Caco-2 (cell line): ENCODE measurements at regions not wholly inside any gene's neighbourhood (a gene's known extent, or its start where the extent isn't known, plus 50 kb on each side); places are given as distances from the start of the nearest gene placed in this dataset.

Source experiments
- BruUV-seq: library from RNA; stranded (reverse); fragments of 400-500 nt; replicated peaks from 2 replicates; lab custom pipeline; 2021; lab: Mats Ljungman, UMichigan
- CTCF ChIA-PET: fragments of 300-600 bp; sonication (Branson Sonifier 250); formaldehyde crosslinking; loops from one replicate; lab custom pipeline; 2022; ENCODE audit warnings: antibody characterized with exemption; lab: Charles Lee
- POLR2A ChIA-PET: fragments of 300-600 bp; sonication (Branson Sonifier 250); formaldehyde crosslinking; loops from one replicate; lab custom pipeline; 2022; ENCODE audit warnings: antibody characterized with exemption; lab: Charles Lee
- DNase-seq, 2 experiments: peaks; one replicate each; pipeline versions ENCODE4 v3.0.0 to v3.0.0-alpha.2; 2020 to 2022
- H3K27me3 ChIP-seq: replicated peaks from 2 replicates; pipeline ENCODE4 v1.6.0; 2011; ENCODE audit warnings: low read length; ENCODE audit not compliant: control insufficient read depth, insufficient read depth
- H3K36me3 ChIP-seq: 2 replicates; pipeline ENCODE4 v1.5.1; 2011; ENCODE audit warnings: low read length; ENCODE audit not compliant: control insufficient read depth, insufficient read depth
- H3K4me1 ChIP-seq: fragments of 250-450 bp; sonication (Bioruptor Pico); 2 replicates; pipeline ENCODE4 v1.5.1; 2020; ENCODE audit warnings: mild to moderate bottlenecking
- H3K4me3 ChIP-seq: 2 replicates; pipeline ENCODE4 v1.5.1; 2011; ENCODE audit warnings: low read depth, mild to moderate bottlenecking, control low read depth, low read length
- H3K9me3 ChIP-seq: fragments of 250-450 bp; sonication (Bioruptor Pico); 2 replicates; pipeline ENCODE4 v1.5.1; 2020; ENCODE audit warnings: mild to moderate bottlenecking, moderate library complexity
- H3K27ac Mint-ChIP-seq: one replicate; pipeline ENCODE4 v1.8.0; 2022; ENCODE audit warnings: mixed read lengths; ENCODE audit not compliant: unreplicated experiment
- H3K27me3 Mint-ChIP-seq: one replicate; pipeline ENCODE4 v1.8.0; 2022; ENCODE audit warnings: mixed read lengths; ENCODE audit not compliant: insufficient read depth, unreplicated experiment
- H3K36me3 Mint-ChIP-seq: one replicate; pipeline ENCODE4 v1.8.0; 2022; ENCODE audit warnings: mild to moderate bottlenecking, mixed read lengths; ENCODE audit not compliant: insufficient read depth, unreplicated experiment
- H3K4me1 Mint-ChIP-seq: one replicate; pipeline ENCODE4 v1.8.0; 2022; ENCODE audit warnings: low read depth, mixed read lengths; ENCODE audit not compliant: unreplicated experiment
- H3K4me3 Mint-ChIP-seq: one replicate; pipeline ENCODE4 v1.8.0; 2022; ENCODE audit warnings: mild to moderate bottlenecking, moderate library complexity, mixed read lengths; ENCODE audit not compliant: unreplicated experiment
- H3K9me3 Mint-ChIP-seq: one replicate; pipeline ENCODE4 v1.8.0; 2022; ENCODE audit warnings: mixed read lengths; ENCODE audit not compliant: unreplicated experiment
- intact Hi-C: fragments of 100-400 bp; cut with micrococcal nuclease; formaldehyde crosslinking; loops from one replicate; pipeline ENCODE4 v1.10.0; 2022; ENCODE audit not compliant: unreplicated experiment
- TF ChIP-seq, protein P1 (sequence below), 2 experiments: fragments of 200-600 bp in 1 of 2; IDR thresholded peaks; 1 replicate in 1 of 2; 2 replicates in 1 of 2; pipeline versions ENCODE4 v1.5.1 to v1.8.0; 2011 to 2022; ENCODE audit warnings: antibody characterized with exemption in 1 of 2, control low read depth in 1 of 2, inconsistent platforms in 1 of 2, low read depth in 1 of 2, low read length in 1 of 2, mild to moderate bottlenecking in 1 of 2, moderate library complexity in 1 of 2; ENCODE audit not compliant: insufficient read depth in 1 of 2, severe bottlenecking in 1 of 2, unreplicated experiment in 1 of 2

DNA sequence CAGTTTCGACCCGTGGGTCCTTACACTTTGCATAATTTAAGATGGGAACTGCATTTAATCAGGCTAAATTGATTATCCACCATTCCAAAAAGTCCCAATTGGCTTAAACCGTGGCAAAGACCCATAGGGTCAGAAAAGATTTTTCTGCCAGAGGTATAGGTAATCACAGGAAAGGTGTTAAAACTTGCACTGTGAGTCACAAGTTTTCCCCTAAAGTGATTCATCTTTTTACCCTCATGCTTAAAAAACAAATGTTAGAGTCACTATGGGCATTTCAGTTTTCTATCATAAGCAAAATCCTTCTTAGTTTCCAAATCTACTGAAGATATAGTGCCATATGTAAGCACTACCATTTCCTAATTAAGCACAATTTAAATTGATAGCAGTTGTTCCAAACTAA lies 1079.8 kb downstream of the ADGRL2 start:
- H3K4me3 ChIP-seq = no peak overlapping the region
- Mint-ChIP-seq H3K36me3 (no peaks in the 10 kb centered on the region), H3K9me3 (no peaks in the 10 kb centered on the region), H3K4me1 (no peaks in the 10 kb centered on the region), H3K27ac (no peak overlapping the region), H3K27me3 (no peaks in the 10 kb centered on the region), H3K4me3 (no peak overlapping the region)
- H3K9me3 ChIP-seq = no peaks in the 10 kb centered on the region
- no peaks in the 10 kb centered on the region for H3K36me3 ChIP-seq
- no peaks in the 10 kb centered on the region for H3K27me3 ChIP-seq
- no TSS peak for BruUV-seq
- DNase-seq = no peak
- CTCF ChIA-PET = no interaction called here
- TF ChIP-seq, protein P1, sequence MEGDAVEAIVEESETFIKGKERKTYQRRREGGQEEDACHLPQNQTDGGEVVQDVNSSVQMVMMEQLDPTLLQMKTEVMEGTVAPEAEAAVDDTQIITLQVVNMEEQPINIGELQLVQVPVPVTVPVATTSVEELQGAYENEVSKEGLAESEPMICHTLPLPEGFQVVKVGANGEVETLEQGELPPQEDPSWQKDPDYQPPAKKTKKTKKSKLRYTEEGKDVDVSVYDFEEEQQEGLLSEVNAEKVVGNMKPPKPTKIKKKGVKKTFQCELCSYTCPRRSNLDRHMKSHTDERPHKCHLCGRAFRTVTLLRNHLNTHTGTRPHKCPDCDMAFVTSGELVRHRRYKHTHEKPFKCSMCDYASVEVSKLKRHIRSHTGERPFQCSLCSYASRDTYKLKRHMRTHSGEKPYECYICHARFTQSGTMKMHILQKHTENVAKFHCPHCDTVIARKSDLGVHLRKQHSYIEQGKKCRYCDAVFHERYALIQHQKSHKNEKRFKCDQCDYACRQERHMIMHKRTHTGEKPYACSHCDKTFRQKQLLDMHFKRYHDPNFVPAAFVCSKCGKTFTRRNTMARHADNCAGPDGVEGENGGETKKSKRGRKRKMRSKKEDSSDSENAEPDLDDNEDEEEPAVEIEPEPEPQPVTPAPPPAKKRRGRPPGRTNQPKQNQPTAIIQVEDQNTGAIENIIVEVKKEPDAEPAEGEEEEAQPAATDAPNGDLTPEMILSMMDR (IDR thresholded peaks at IDR 0.05; ENCODE audit: insufficient read depth in 1 of 2, low read depth in 1 of 2, low read length in 1 of 2, severe bottlenecking in 1 of 2, unreplicated experiment in 1 of 2) = no peak
- POLR2A ChIA-PET = no interaction called here
- no peaks in the 10 kb centered on the region for H3K4me1 ChIP-seq
- intact Hi-C loops = no loop called here

DNA sequence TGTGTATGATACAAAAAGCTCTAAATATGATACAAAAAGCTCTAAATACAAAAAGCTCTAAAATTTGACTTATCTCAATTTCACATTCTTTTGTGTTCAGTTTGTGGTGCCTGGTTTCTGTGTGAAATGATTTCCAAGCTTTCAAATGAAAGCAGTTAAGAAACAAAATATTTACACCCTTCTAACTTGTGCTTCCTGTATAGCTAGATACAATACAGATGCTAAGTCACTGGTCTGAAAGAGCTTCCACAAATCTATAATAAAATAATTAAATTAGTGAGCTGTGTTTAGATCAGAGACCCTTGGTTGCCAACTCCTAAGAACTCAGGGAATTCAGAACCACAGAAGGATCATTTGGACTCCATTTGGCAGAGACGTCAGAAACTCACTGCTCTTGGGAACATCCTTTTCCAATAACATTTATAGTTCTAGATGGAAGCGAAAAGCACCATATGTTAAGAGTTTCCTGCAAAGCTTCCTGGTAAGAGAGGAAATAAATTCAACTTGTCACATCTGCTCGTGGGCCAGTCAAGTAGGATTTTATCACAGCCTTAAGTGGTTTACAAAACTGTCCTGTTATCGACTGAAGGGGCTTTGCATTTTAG lies 1079.1 kb downstream of the ADGRL2 start:
- no TSS peak for BruUV-seq
- H3K36me3 Mint-ChIP-seq = no peaks in the 10 kb centered on the region
- no peaks in the 10 kb centered on the region for H3K27me3 ChIP-seq
- H3K9me3 ChIP-seq = no peaks in the 10 kb centered on the region
- no peak overlapping the region for H3K4me3 ChIP-seq
- no peaks in the 10 kb centered on the region for H3K36me3 ChIP-seq
- intact Hi-C loops = no loop called here
- H3K4me1 Mint-ChIP-seq = no peaks in the 10 kb centered on the region
- H3K27ac Mint-ChIP-seq = no peak overlapping the region
- H3K4me1 ChIP-seq = no peaks in the 10 kb centered on the region
- no peaks in the 10 kb centered on the region for H3K9me3 Mint-ChIP-seq
- H3K27me3 Mint-ChIP-seq = no peaks in the 10 kb centered on the region
- no peak for DNase-seq
- ChIA-PET CTCF (no interaction called here), POLR2A (no interaction called here)
- TF ChIP-seq, protein P1 (IDR thresholded peaks at IDR 0.05; ENCODE audit: insufficient read depth in 1 of 2, low read depth in 1 of 2, low read length in 1 of 2, severe bottlenecking in 1 of 2, unreplicated experiment in 1 of 2) = no peak
- no peak overlapping the region for H3K4me3 Mint-ChIP-seq

DNA sequence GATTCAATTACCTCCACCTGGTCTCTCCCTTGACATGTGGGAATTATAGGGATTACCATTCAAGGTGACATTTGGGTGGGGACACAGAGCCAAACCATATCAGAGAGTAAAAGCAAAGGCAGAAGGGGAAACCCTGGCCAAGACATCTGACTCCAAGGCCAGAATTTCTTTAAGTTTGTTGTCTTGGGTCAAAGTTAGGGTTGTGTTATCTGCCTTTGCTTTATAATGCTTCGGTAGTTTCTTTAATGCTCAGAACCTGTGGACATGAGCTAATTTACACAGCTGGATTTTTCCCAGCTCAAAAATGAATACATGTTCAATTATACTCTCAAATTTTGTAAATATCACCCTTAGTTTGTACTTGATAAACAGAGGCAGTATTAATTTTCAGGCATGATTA lies 1074.4 kb downstream of the ADGRL2 start:
- H3K9me3 ChIP-seq = no peaks in the 10 kb centered on the region

More for the DNA sequence above, 1074.4 kb downstream of the ADGRL2 start:
- Mint-ChIP-seq H3K27ac (no peak overlapping the region), H3K27me3 (no peaks in the 10 kb centered on the region), H3K4me3 (no peak overlapping the region), H3K36me3 (no peaks in the 10 kb centered on the region), H3K9me3 (no peaks in the 10 kb centered on the region), H3K4me1 (no peaks in the 10 kb centered on the region)
- no peak overlapping the region for H3K4me3 ChIP-seq
- H3K27me3 ChIP-seq = no peaks in the 10 kb centered on the region
- TF ChIP-seq, protein P1 (IDR thresholded peaks at IDR 0.05; ENCODE audit: insufficient read depth in 1 of 2, low read depth in 1 of 2, low read length in 1 of 2, severe bottlenecking in 1 of 2, unreplicated experiment in 1 of 2) = no peak
- DNase-seq = no peak
- POLR2A ChIA-PET = no interaction called here
- no peaks in the 10 kb centered on the region for H3K36me3 ChIP-seq
- CTCF ChIA-PET = no interaction called here
- no TSS peak for BruUV-seq
- no peaks in the 10 kb centered on the region for H3K4me1 ChIP-seq
- intact Hi-C loops = no loop called here
